ENCODE measurements at regions not wholly inside any gene's neighbourhood (a gene's known extent, or its start where the extent isn't known, plus 50 kb on each side); places are given as distances from the start of the nearest gene placed in this dataset.

- WGBS = 38% methylated on average over 1 of the region's 1 CpG
Measured at GRCh38 chr14:62301080-62301479, 538.9 kb downstream of the SNAPC1 start.

DNA sequence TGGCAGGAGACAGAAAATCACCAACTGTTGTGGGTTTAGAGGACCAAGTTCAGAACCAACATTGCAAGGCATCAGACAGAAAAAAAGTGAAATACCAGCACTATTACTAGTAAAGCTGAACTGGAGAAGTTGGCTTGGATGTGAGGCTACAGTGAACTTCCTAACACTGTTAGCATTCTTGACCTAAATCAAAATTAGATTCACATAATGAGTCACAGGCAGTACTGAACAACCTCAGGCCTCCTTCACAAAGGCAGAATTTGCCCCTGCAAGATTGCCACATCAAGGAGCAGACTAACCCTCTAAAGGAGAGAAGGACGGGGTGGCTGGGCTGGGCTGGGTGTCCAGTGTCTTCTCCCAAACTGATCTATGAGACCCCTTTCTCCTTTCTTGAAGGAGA is 539.7 kb downstream of the SNAPC1 start:
- Histone ChIP-seq H3K27ac (no peak overlapping the region), H3K36me3 (no peaks in the 10 kb centered on the region), H3K27me3 (replicated peaks; ENCODE audit: insufficient read depth) (no peaks in the 10 kb centered on the region), H3K4me3 (no peak overlapping the region), H3K9me3 (no peaks in the 10 kb centered on the region), H3K4me1 (replicated peaks) (no peaks in the 10 kb centered on the region)
- intact Hi-C loops (cut with DNase I) = no loop called here
- WGBS = 95% methylated on average over 1 of the region's 1 CpG
- TF ChIP-seq, protein P1, sequence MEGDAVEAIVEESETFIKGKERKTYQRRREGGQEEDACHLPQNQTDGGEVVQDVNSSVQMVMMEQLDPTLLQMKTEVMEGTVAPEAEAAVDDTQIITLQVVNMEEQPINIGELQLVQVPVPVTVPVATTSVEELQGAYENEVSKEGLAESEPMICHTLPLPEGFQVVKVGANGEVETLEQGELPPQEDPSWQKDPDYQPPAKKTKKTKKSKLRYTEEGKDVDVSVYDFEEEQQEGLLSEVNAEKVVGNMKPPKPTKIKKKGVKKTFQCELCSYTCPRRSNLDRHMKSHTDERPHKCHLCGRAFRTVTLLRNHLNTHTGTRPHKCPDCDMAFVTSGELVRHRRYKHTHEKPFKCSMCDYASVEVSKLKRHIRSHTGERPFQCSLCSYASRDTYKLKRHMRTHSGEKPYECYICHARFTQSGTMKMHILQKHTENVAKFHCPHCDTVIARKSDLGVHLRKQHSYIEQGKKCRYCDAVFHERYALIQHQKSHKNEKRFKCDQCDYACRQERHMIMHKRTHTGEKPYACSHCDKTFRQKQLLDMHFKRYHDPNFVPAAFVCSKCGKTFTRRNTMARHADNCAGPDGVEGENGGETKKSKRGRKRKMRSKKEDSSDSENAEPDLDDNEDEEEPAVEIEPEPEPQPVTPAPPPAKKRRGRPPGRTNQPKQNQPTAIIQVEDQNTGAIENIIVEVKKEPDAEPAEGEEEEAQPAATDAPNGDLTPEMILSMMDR (IDR thresholded peaks at IDR 0.05) = no peak
- no peak for TF ChIP-seq POLR2AphosphoS5 (IDR thresholded peaks at IDR 0.05)
- no peak for DNase-seq (ENCODE audit: low spot score)

More at GRCh38 chr14:62301080-62301479, 538.9 kb downstream of the SNAPC1 start:
- no peak for DNase-seq (ENCODE audit: low spot score)
- H3K27me3 ChIP-seq (replicated peaks; ENCODE audit: insufficient read depth) = no peaks in the 10 kb centered on the region
- H3K4me1 ChIP-seq (replicated peaks) = no peaks in the 10 kb centered on the region
- intact Hi-C loops (cut with DNase I) = no loop called here
- no peaks in the 10 kb centered on the region for H3K36me3 ChIP-seq
- TF ChIP-seq POLR2A (IDR thresholded peaks at IDR 0.05) (no peak), POLR2AphosphoS5 (IDR thresholded peaks at IDR 0.05) (no peak)
- TF ChIP-seq, protein P1 (IDR thresholded peaks at IDR 0.05) = no peak
- H3K9me3 ChIP-seq = no peaks in the 10 kb centered on the region
- no peak overlapping the region for H3K27ac ChIP-seq
- no peak overlapping the region for H3K4me3 ChIP-seq

GRCh38 chr14:62303437-62303836 is 541.2 kb downstream of the SNAPC1 start:
- TF ChIP-seq POLR2AphosphoS5 (IDR thresholded peaks at IDR 0.05) (no peak), POLR2A (IDR thresholded peaks at IDR 0.05) (no peak)
- TF ChIP-seq, protein P1 (IDR thresholded peaks at IDR 0.05) = no peak
- intact Hi-C loops (cut with DNase I) = no loop called here

GRCh38 chr14:62304257-62304656 is 542.0 kb downstream of the SNAPC1 start:
- Histone ChIP-seq H3K9me3 (no peaks in the 10 kb centered on the region), H3K36me3 (no peaks in the 10 kb centered on the region), H3K27ac (no peak overlapping the region), H3K4me3 (no peak overlapping the region), H3K4me1 (replicated peaks) (no peaks in the 10 kb centered on the region), H3K27me3 (replicated peaks; ENCODE audit: insufficient read depth) (no peaks in the 10 kb centered on the region)
- TF ChIP-seq POLR2A (IDR thresholded peaks at IDR 0.05) = no peak
- TF ChIP-seq, protein P1 (IDR thresholded peaks at IDR 0.05) = no peak
- TF ChIP-seq POLR2AphosphoS5 (IDR thresholded peaks at IDR 0.05) = no peak
- WGBS = 40% methylated on average over 3 of the region's 3 CpGs
- intact Hi-C loops (cut with DNase I) = no loop called here
- no peak for DNase-seq (ENCODE audit: low spot score)

More at GRCh38 chr14:62303437-62303836, 541.2 kb downstream of the SNAPC1 start:
- no peaks in the 10 kb centered on the region for H3K36me3 ChIP-seq
- 92% methylated on average over 4 of the region's 4 CpGs for WGBS
- H3K4me3 ChIP-seq = no peak overlapping the region
- H3K27ac ChIP-seq = no peak overlapping the region
- H3K27me3 ChIP-seq (replicated peaks; ENCODE audit: insufficient read depth) = no peaks in the 10 kb centered on the region
- no peaks in the 10 kb centered on the region for H3K4me1 ChIP-seq (replicated peaks)
- H3K9me3 ChIP-seq = no peaks in the 10 kb centered on the region
- no peak for DNase-seq (ENCODE audit: low spot score)

- TF ChIP-seq POLR2AphosphoS5 (IDR thresholded peaks at IDR 0.05) (no peak), POLR2A (IDR thresholded peaks at IDR 0.05) (no peak)
- TF ChIP-seq, protein P1 (IDR thresholded peaks at IDR 0.05) = no peak
- intact Hi-C loops (cut with DNase I) = no loop called here
Measured at GRCh38 chr14:62307844-62308243, 545.6 kb downstream of the SNAPC1 start.

More at GRCh38 chr14:62307844-62308243, 545.6 kb downstream of the SNAPC1 start:
- Histone ChIP-seq H3K36me3 (no peaks in the 10 kb centered on the region), H3K4me1 (replicated peaks) (no peaks in the 10 kb centered on the region), H3K9me3 (no peaks in the 10 kb centered on the region), H3K4me3 (no peak overlapping the region), H3K27ac (no peak overlapping the region), H3K27me3 (replicated peaks; ENCODE audit: insufficient read depth) (no peaks in the 10 kb centered on the region)
- DNase-seq (ENCODE audit: low spot score) = no peak
- WGBS = 97% methylated on average over 3 of the region's 3 CpGs
